Activated naive CD8-positive, alpha-beta T cell treated with anti-CD3 and anti-CD28 coated beads for 36 hours (primary cell): ENCODE measurements at regions not wholly inside any gene's neighbourhood (a gene's known extent, or its start where the extent isn't known, plus 50 kb on each side); places are given as distances from the start of the nearest gene placed in this dataset.

Source experiments
- DNase-seq: peaks from one replicate; pipeline ENCODE4 v3.0.0; 2021
- H3K27ac Mint-ChIP-seq: one replicate; pipeline ENCODE4 v1.8.0; 2022; ENCODE audit warnings: mild to moderate bottlenecking, moderate library complexity, mixed read lengths
- H3K27me3 Mint-ChIP-seq: one replicate; pipeline ENCODE4 v1.8.0; 2022; ENCODE audit warnings: mild to moderate bottlenecking, mixed read lengths
- H3K36me3 Mint-ChIP-seq: one replicate; pipeline ENCODE4 v1.8.0; 2021; ENCODE audit warnings: mild to moderate bottlenecking, mixed read lengths
- H3K4me1 Mint-ChIP-seq: one replicate; pipeline ENCODE4 v1.8.0; 2021; ENCODE audit warnings: mixed read lengths
- H3K4me3 Mint-ChIP-seq: one replicate; pipeline ENCODE4 v1.8.0; 2022; ENCODE audit warnings: mild to moderate bottlenecking, moderate library complexity, mixed read lengths
- H3K9me3 Mint-ChIP-seq: one replicate; pipeline ENCODE4 v1.8.0; 2022; ENCODE audit warnings: mixed read lengths

GRCh38 chr16:85549766-85550421 lies 63.2 kb upstream of the GSE1 start:
- H3K36me3 Mint-ChIP-seq = no peaks in the 10 kb centered on the region

GRCh38 chr16:85550422-85550864 lies 62.7 kb upstream of the GSE1 start:
- Mint-ChIP-seq H3K27me3 (no peaks in the 10 kb centered on the region), H3K27ac (no peak overlapping the region), H3K9me3 (no peaks in the 10 kb centered on the region), H3K36me3 (no peaks in the 10 kb centered on the region), H3K4me3 (no peak overlapping the region), H3K4me1 (peaks cover 30% of the 10 kb centered on the region)
- no peak for DNase-seq

More at GRCh38 chr16:85549766-85550421, 63.2 kb upstream of the GSE1 start:
- Mint-ChIP-seq H3K27me3 (no peaks in the 10 kb centered on the region), H3K9me3 (no peaks in the 10 kb centered on the region), H3K4me3 (no peak overlapping the region), H3K4me1 (peaks cover 30% of the 10 kb centered on the region), H3K27ac (no peak overlapping the region)
- DNase-seq = no peak

- Mint-ChIP-seq H3K36me3 (no peaks in the 10 kb centered on the region), H3K4me3 (peak overlapping the region; percentile 58), H3K4me1 (peaks cover 31% of the 10 kb centered on the region), H3K27ac (peak overlapping the region; percentile 76), H3K27me3 (no peaks in the 10 kb centered on the region), H3K9me3 (no peaks in the 10 kb centered on the region)
- DNase-seq = peak; percentile 62
Observed at GRCh38 chr16:85550953-85551924, 61.9 kb upstream of the GSE1 start.

- H3K9me3 Mint-ChIP-seq = no peaks in the 10 kb centered on the region
- DNase-seq = no peak
- no peaks in the 10 kb centered on the region for H3K36me3 Mint-ChIP-seq
- no peaks in the 10 kb centered on the region for H3K27me3 Mint-ChIP-seq
- peaks cover 39% of the 10 kb centered on the region for H3K4me1 Mint-ChIP-seq
- peak overlapping the region; percentile 76 for H3K27ac Mint-ChIP-seq
- H3K4me3 Mint-ChIP-seq = peak overlapping the region; percentile 75
Observed at GRCh38 chr16:85552980-85553435, 60.1 kb upstream of the GSE1 start.

- Mint-ChIP-seq H3K36me3 (no peaks in the 10 kb centered on the region), H3K27ac (peak overlapping the region; percentile 89), H3K9me3 (no peaks in the 10 kb centered on the region), H3K4me1 (peaks cover 45% of the 10 kb centered on the region), H3K27me3 (no peaks in the 10 kb centered on the region), H3K4me3 (peak overlapping the region; percentile 94)
- peak; percentile 63 for DNase-seq
Observed at GRCh38 chr16:85553436-85554113, 59.5 kb upstream of the GSE1 start.

- no peaks in the 10 kb centered on the region for H3K9me3 Mint-ChIP-seq
- H3K4me1 Mint-ChIP-seq = peaks cover 51% of the 10 kb centered on the region
- H3K27ac Mint-ChIP-seq = peak overlapping the region; percentile 89
- DNase-seq = peak; percentile 83
- no peaks in the 10 kb centered on the region for H3K36me3 Mint-ChIP-seq
- H3K4me3 Mint-ChIP-seq = peak overlapping the region; percentile 94
- no peaks in the 10 kb centered on the region for H3K27me3 Mint-ChIP-seq
Observed at GRCh38 chr16:85554114-85554888, 58.8 kb upstream of the GSE1 start.

GRCh38 chr16:85554889-85555718 lies 58.0 kb upstream of the GSE1 start:
- DNase-seq = peak; percentile 76
- peaks cover 48% of the 10 kb centered on the region for H3K4me1 Mint-ChIP-seq
- no peaks in the 10 kb centered on the region for H3K27me3 Mint-ChIP-seq
- H3K4me3 Mint-ChIP-seq = peak overlapping the region; percentile 97
- H3K27ac Mint-ChIP-seq = peak overlapping the region; percentile 99
- H3K36me3 Mint-ChIP-seq = no peaks in the 10 kb centered on the region
- no peaks in the 10 kb centered on the region for H3K9me3 Mint-ChIP-seq

GRCh38 chr16:85555719-85556455 lies 57.2 kb upstream of the GSE1 start:
- H3K27me3 Mint-ChIP-seq = no peaks in the 10 kb centered on the region

GRCh38 chr16:85556456-85557082 lies 56.6 kb upstream of the GSE1 start:
- peak overlapping the region; percentile 76 for H3K4me3 Mint-ChIP-seq
- H3K9me3 Mint-ChIP-seq = no peaks in the 10 kb centered on the region
- no peaks in the 10 kb centered on the region for H3K36me3 Mint-ChIP-seq
- peak; percentile 72 for DNase-seq
- H3K27ac Mint-ChIP-seq = peak overlapping the region; percentile 61
- H3K27me3 Mint-ChIP-seq = no peaks in the 10 kb centered on the region
- H3K4me1 Mint-ChIP-seq = peaks cover 45% of the 10 kb centered on the region

More at GRCh38 chr16:85555719-85556455, 57.2 kb upstream of the GSE1 start:
- H3K9me3 Mint-ChIP-seq = no peaks in the 10 kb centered on the region
- no peaks in the 10 kb centered on the region for H3K36me3 Mint-ChIP-seq
- DNase-seq = peak; percentile 39
- peak overlapping the region; percentile 99 for H3K27ac Mint-ChIP-seq
- H3K4me3 Mint-ChIP-seq = peak overlapping the region; percentile 97
- peaks cover 48% of the 10 kb centered on the region for H3K4me1 Mint-ChIP-seq

- H3K27ac Mint-ChIP-seq = peak overlapping the region; percentile 61
- peaks cover 42% of the 10 kb centered on the region for H3K4me1 Mint-ChIP-seq
- H3K36me3 Mint-ChIP-seq = no peaks in the 10 kb centered on the region
- H3K4me3 Mint-ChIP-seq = peak overlapping the region; percentile 76
- no peaks in the 10 kb centered on the region for H3K27me3 Mint-ChIP-seq
- H3K9me3 Mint-ChIP-seq = no peaks in the 10 kb centered on the region
- peak; percentile 72 for DNase-seq
Observed at GRCh38 chr16:85557083-85557970, 55.8 kb upstream of the GSE1 start.

- Mint-ChIP-seq H3K4me3 (peak overlapping the region; percentile 76), H3K27ac (peak overlapping the region; percentile 61), H3K9me3 (no peaks in the 10 kb centered on the region), H3K4me1 (peaks cover 38% of the 10 kb centered on the region), H3K27me3 (no peaks in the 10 kb centered on the region), H3K36me3 (no peaks in the 10 kb centered on the region)
- no peak for DNase-seq
Observed at GRCh38 chr16:85557971-85558657, 55.0 kb upstream of the GSE1 start.

- H3K4me3 Mint-ChIP-seq = no peak overlapping the region
- no peaks in the 10 kb centered on the region for H3K27me3 Mint-ChIP-seq
- no peak overlapping the region for H3K27ac Mint-ChIP-seq
- DNase-seq = no peak
- H3K36me3 Mint-ChIP-seq = peaks cover 2% of the 10 kb centered on the region
- H3K4me1 Mint-ChIP-seq = peaks cover 40% of the 10 kb centered on the region
- no peaks in the 10 kb centered on the region for H3K9me3 Mint-ChIP-seq
Observed at GRCh38 chr16:85560932-85561247, 52.2 kb upstream of the GSE1 start.
